Caco-2 (cell line): ENCODE measurements at regions not wholly inside any gene's neighbourhood (a gene's known extent, or its start where the extent isn't known, plus 50 kb on each side); places are given as distances from the start of the nearest gene placed in this dataset.

Experiments used
- BruUV-seq: library from RNA; stranded (reverse); fragments of 400-500 nt; replicated peaks from 2 replicates; lab custom pipeline; 2021; lab: Mats Ljungman, UMichigan
- CTCF ChIA-PET: fragments of 300-600 bp; sonication (Branson Sonifier 250); formaldehyde crosslinking; loops from one replicate; lab custom pipeline; 2022; ENCODE audit warnings: antibody characterized with exemption; lab: Charles Lee
- POLR2A ChIA-PET: fragments of 300-600 bp; sonication (Branson Sonifier 250); formaldehyde crosslinking; loops from one replicate; lab custom pipeline; 2022; ENCODE audit warnings: antibody characterized with exemption; lab: Charles Lee
- DNase-seq, 2 experiments: peaks; one replicate each; pipeline versions ENCODE4 v3.0.0 to v3.0.0-alpha.2; 2020 to 2022
- H3K27me3 ChIP-seq: replicated peaks from 2 replicates; pipeline ENCODE4 v1.6.0; 2011; ENCODE audit warnings: low read length; ENCODE audit not compliant: control insufficient read depth, insufficient read depth
- H3K36me3 ChIP-seq: 2 replicates; pipeline ENCODE4 v1.5.1; 2011; ENCODE audit warnings: low read length; ENCODE audit not compliant: control insufficient read depth, insufficient read depth
- H3K4me1 ChIP-seq: fragments of 250-450 bp; sonication (Bioruptor Pico); 2 replicates; pipeline ENCODE4 v1.5.1; 2020; ENCODE audit warnings: mild to moderate bottlenecking
- H3K4me3 ChIP-seq: 2 replicates; pipeline ENCODE4 v1.5.1; 2011; ENCODE audit warnings: low read depth, mild to moderate bottlenecking, control low read depth, low read length
- H3K9me3 ChIP-seq: fragments of 250-450 bp; sonication (Bioruptor Pico); 2 replicates; pipeline ENCODE4 v1.5.1; 2020; ENCODE audit warnings: mild to moderate bottlenecking, moderate library complexity
- H3K27ac Mint-ChIP-seq: one replicate; pipeline ENCODE4 v1.8.0; 2022; ENCODE audit warnings: mixed read lengths; ENCODE audit not compliant: unreplicated experiment
- H3K27me3 Mint-ChIP-seq: one replicate; pipeline ENCODE4 v1.8.0; 2022; ENCODE audit warnings: mixed read lengths; ENCODE audit not compliant: insufficient read depth, unreplicated experiment
- H3K36me3 Mint-ChIP-seq: one replicate; pipeline ENCODE4 v1.8.0; 2022; ENCODE audit warnings: mild to moderate bottlenecking, mixed read lengths; ENCODE audit not compliant: insufficient read depth, unreplicated experiment
- H3K4me1 Mint-ChIP-seq: one replicate; pipeline ENCODE4 v1.8.0; 2022; ENCODE audit warnings: low read depth, mixed read lengths; ENCODE audit not compliant: unreplicated experiment
- H3K4me3 Mint-ChIP-seq: one replicate; pipeline ENCODE4 v1.8.0; 2022; ENCODE audit warnings: mild to moderate bottlenecking, moderate library complexity, mixed read lengths; ENCODE audit not compliant: unreplicated experiment
- H3K9me3 Mint-ChIP-seq: one replicate; pipeline ENCODE4 v1.8.0; 2022; ENCODE audit warnings: mixed read lengths; ENCODE audit not compliant: unreplicated experiment
- CTCF ChIP-seq, 2 experiments: fragments of 200-600 bp in 1 of 2; IDR thresholded peaks; 1 replicate in 1 of 2; 2 replicates in 1 of 2; pipeline versions ENCODE4 v1.5.1 to v1.8.0; 2011 to 2022; ENCODE audit warnings: antibody characterized with exemption in 1 of 2, control low read depth in 1 of 2, inconsistent platforms in 1 of 2, low read depth in 1 of 2, low read length in 1 of 2, mild to moderate bottlenecking in 1 of 2, moderate library complexity in 1 of 2; ENCODE audit not compliant: insufficient read depth in 1 of 2, severe bottlenecking in 1 of 2, unreplicated experiment in 1 of 2
- intact Hi-C: fragments of 100-400 bp; cut with micrococcal nuclease; formaldehyde crosslinking; loops from one replicate; pipeline ENCODE4 v1.10.0; 2022; ENCODE audit not compliant: unreplicated experiment

- no peak for TF ChIP-seq CTCF (IDR thresholded peaks at IDR 0.05; ENCODE audit: insufficient read depth in 1 of 2, low read depth in 1 of 2, low read length in 1 of 2, severe bottlenecking in 1 of 2, unreplicated experiment in 1 of 2)
- POLR2A ChIA-PET: no interaction called here
- Mint-ChIP-seq H3K9me3 (no peaks in the 10 kb centered on the region), H3K4me3 (no peak overlapping the region), H3K27ac (no peak overlapping the region), H3K27me3 (no peaks in the 10 kb centered on the region), H3K36me3 (no peaks in the 10 kb centered on the region), H3K4me1 (no peaks in the 10 kb centered on the region)
- no TSS peak for BruUV-seq
- no peak for DNase-seq
- Histone ChIP-seq H3K4me3 (no peak overlapping the region), H3K4me1 (no peaks in the 10 kb centered on the region), H3K36me3 (no peaks in the 10 kb centered on the region), H3K27me3 (no peaks in the 10 kb centered on the region), H3K9me3 (no peaks in the 10 kb centered on the region)
- intact Hi-C loops: no loop called here
- CTCF ChIA-PET: no interaction called here
These were observed 404.3 kb downstream of the ZNF521 start for GRCh38 chr18:24947521-24948305.

- Mint-ChIP-seq H3K27me3 (no peaks in the 10 kb centered on the region), H3K9me3 (no peaks in the 10 kb centered on the region), H3K27ac (no peak overlapping the region), H3K36me3 (no peaks in the 10 kb centered on the region), H3K4me3 (no peak overlapping the region), H3K4me1 (no peaks in the 10 kb centered on the region)
- H3K27me3 ChIP-seq: no peaks in the 10 kb centered on the region
- no TSS peak for BruUV-seq
- POLR2A ChIA-PET: no interaction called here
- H3K4me1 ChIP-seq: no peaks in the 10 kb centered on the region
- no peaks in the 10 kb centered on the region for H3K36me3 ChIP-seq
- H3K4me3 ChIP-seq: no peak overlapping the region
- CTCF ChIA-PET: no interaction called here
- DNase-seq: no peak
- intact Hi-C loops: no loop called here
- H3K9me3 ChIP-seq: no peaks in the 10 kb centered on the region
- no peak for TF ChIP-seq CTCF (IDR thresholded peaks at IDR 0.05; ENCODE audit: insufficient read depth in 1 of 2, low read depth in 1 of 2, low read length in 1 of 2, severe bottlenecking in 1 of 2, unreplicated experiment in 1 of 2)
These were observed 402.1 kb downstream of the ZNF521 start for GRCh38 chr18:24949908-24950307.

- H3K4me3 Mint-ChIP-seq: no peak overlapping the region
- no peaks in the 10 kb centered on the region for H3K36me3 Mint-ChIP-seq
- no peak overlapping the region for H3K27ac Mint-ChIP-seq
- H3K9me3 Mint-ChIP-seq: no peaks in the 10 kb centered on the region
- Histone ChIP-seq H3K36me3 (no peaks in the 10 kb centered on the region), H3K27me3 (no peaks in the 10 kb centered on the region), H3K9me3 (no peaks in the 10 kb centered on the region), H3K4me3 (no peak overlapping the region), H3K4me1 (no peaks in the 10 kb centered on the region)
- ChIA-PET POLR2A (no interaction called here), CTCF (no interaction called here)
- no TSS peak for BruUV-seq
- no peaks in the 10 kb centered on the region for H3K4me1 Mint-ChIP-seq
- DNase-seq: no peak
- TF ChIP-seq CTCF (IDR thresholded peaks at IDR 0.05; ENCODE audit: insufficient read depth in 1 of 2, low read depth in 1 of 2, low read length in 1 of 2, severe bottlenecking in 1 of 2, unreplicated experiment in 1 of 2): no peak
- intact Hi-C loops: no loop called here
- H3K27me3 Mint-ChIP-seq: no peaks in the 10 kb centered on the region
These were observed 397.6 kb downstream of the ZNF521 start for GRCh38 chr18:24954341-24954740.
